OCI-LY3 (cell line): ENCODE measurements at regions not wholly inside any gene's neighbourhood (a gene's known extent, or its start where the extent isn't known, plus 50 kb on each side); places are given as distances from the start of the nearest gene placed in this dataset.

Source experiments
- H2AFZ ChIP-seq: fragments of 200-600, 300-600 bp; shearing (Covaris generic); 2 replicates; pipeline ENCODE4 v1.6.0; 2014; ENCODE audit warnings: antibody characterized with exemption, low read depth, low read length
- H3K27ac ChIP-seq: fragments of 200-600, 300-600 bp; sonication (generic); 2 replicates; pipeline ENCODE4 v1.5.1; 2014; ENCODE audit warnings: mild to moderate bottlenecking, low read length, moderate library complexity, mixed read lengths
- H3K27me3 ChIP-seq: fragments of 200-600, 300-600 bp; sonication (generic); 2 replicates; pipeline ENCODE4 v1.6.1; 2014; ENCODE audit warnings: low read depth, low read length, mixed read lengths
- H3K36me3 ChIP-seq: fragments of 200-600, 300-600 bp; sonication (generic); replicated peaks from 2 replicates; pipeline ENCODE3; 2014; ENCODE audit warnings: low read depth, low read length, mixed read lengths
- H3K4me1 ChIP-seq: fragments of 300-600, 200-600 bp; sonication (generic); 2 replicates; pipeline ENCODE4 v1.6.1; 2014; ENCODE audit warnings: low read length, mixed read lengths
- H3K4me2 ChIP-seq: fragments of 200-600, 300-600 bp; sonication (generic); 2 replicates; pipeline ENCODE4 v1.6.1; 2014; ENCODE audit warnings: low read length, mixed read lengths
- H3K4me3 ChIP-seq: fragments of 300-600, 200-600 bp; sonication (generic); 2 replicates; pipeline ENCODE4 v1.5.1; 2014; ENCODE audit warnings: antibody characterized with exemption, mild to moderate bottlenecking, low read length, moderate library complexity
- H3K79me2 ChIP-seq: fragments of 300-600, 200-600 bp; shearing (Covaris generic); 2 replicates; pipeline ENCODE4 v1.6.1; 2014; ENCODE audit warnings: mild to moderate bottlenecking, low read length, mixed read lengths
- H3K9ac ChIP-seq: fragments of 300-600, 200-600 bp; shearing (Covaris generic); 2 replicates; pipeline ENCODE4 v1.6.0; 2014; ENCODE audit warnings: mild to moderate bottlenecking, low read length, moderate library complexity
- H3K9me3 ChIP-seq: fragments of 200-600, 300-600 bp; shearing (Covaris generic); 2 replicates; pipeline ENCODE4 v1.6.1; 2014; ENCODE audit warnings: low read length, mixed read lengths; ENCODE audit not compliant: insufficient read depth
- H4K20me1 ChIP-seq: fragments of 200-600, 300-600 bp; sonication (generic); 2 replicates; pipeline ENCODE4 v1.6.1; 2016; ENCODE audit warnings: low read length, mixed read lengths; ENCODE audit not compliant: insufficient read depth
- EZH2phosphoT487 ChIP-seq: fragments of 200-600 bp; shearing (Covaris generic); IDR thresholded peaks from 2 replicates; pipeline ENCODE4 v1.6.1; 2018; ENCODE audit warnings: antibody characterized with exemption, mixed run types, low read depth
- TF ChIP-seq, protein P1 (sequence below): fragments of 200-600, 300-600 bp; sonication (generic); IDR thresholded peaks from 2 replicates; pipeline ENCODE4 v1.5.1; 2014; ENCODE audit warnings: antibody characterized with exemption, low read length, low read depth

DNA sequence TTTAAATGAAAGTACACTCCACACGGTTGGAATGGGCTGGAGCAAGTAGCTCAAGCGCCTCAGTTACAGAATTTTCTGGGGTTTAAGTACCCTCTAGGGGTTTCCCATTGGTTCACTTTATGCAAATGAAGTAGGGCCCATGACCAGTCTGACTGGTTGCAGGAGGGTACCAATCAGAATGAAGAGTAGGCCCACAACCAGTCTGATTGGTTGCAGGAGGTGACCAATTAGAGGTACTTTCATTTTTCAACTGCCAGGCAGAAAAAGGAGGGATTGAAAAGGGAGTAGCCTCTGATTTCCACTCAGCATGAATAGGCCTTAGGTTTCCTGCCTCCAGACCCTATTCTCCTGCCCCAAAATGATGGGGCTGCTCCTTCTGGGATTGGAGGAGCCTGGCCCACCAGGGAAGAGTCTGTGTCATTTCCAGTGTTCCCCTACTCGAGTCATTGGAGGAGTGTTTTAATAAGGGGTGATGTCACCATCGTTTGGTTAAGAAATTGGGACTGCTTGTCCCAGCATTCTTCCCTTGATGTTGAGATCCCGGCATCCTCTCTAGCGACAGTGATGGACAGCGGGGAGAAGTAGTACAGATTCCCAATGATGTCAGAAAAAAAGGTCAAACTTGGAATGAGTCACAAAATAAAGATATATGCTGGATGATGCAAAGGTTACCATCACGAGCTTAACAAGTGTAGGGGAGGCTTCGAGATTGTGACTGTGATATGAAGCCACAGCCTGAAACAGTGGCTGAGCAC, 210.4 kb downstream of the SH3BP4 start:
- Histone ChIP-seq H2AFZ (no peak overlapping the region), H4K20me1 (no peaks in the 10 kb centered on the region), H3K4me2 (no peak overlapping the region)

DNA sequence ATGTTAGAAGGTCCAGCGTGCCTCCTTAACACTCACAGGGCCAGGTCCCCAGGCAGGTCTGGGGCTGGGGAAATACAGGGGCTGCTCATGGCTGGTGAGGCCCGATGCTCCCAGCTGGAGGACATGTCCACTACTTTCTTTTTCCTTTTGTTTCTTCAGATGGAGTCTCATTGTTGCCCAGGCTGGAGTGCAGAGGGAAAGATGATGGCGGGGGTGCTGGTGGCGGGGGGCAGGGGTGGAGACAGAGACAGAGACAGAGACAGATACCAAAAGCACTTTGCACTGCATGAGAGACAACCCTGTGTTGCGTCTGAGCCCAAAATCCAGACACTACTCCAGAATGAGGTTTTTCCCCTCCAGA, 211.0 kb downstream of the SH3BP4 start:
- Histone ChIP-seq H3K9me3 (no peaks in the 10 kb centered on the region), H2AFZ (no peak overlapping the region), H3K4me3 (no peak overlapping the region), H3K79me2 (no peaks in the 10 kb centered on the region), H3K27ac (no peak overlapping the region), H3K9ac (no peak overlapping the region), H3K4me1 (no peaks in the 10 kb centered on the region), H3K27me3 (no peaks in the 10 kb centered on the region), H4K20me1 (no peaks in the 10 kb centered on the region), H3K4me2 (no peak overlapping the region), H3K36me3 (no peaks in the 10 kb centered on the region)
- TF ChIP-seq, protein P1, sequence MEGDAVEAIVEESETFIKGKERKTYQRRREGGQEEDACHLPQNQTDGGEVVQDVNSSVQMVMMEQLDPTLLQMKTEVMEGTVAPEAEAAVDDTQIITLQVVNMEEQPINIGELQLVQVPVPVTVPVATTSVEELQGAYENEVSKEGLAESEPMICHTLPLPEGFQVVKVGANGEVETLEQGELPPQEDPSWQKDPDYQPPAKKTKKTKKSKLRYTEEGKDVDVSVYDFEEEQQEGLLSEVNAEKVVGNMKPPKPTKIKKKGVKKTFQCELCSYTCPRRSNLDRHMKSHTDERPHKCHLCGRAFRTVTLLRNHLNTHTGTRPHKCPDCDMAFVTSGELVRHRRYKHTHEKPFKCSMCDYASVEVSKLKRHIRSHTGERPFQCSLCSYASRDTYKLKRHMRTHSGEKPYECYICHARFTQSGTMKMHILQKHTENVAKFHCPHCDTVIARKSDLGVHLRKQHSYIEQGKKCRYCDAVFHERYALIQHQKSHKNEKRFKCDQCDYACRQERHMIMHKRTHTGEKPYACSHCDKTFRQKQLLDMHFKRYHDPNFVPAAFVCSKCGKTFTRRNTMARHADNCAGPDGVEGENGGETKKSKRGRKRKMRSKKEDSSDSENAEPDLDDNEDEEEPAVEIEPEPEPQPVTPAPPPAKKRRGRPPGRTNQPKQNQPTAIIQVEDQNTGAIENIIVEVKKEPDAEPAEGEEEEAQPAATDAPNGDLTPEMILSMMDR: no peak
- TF ChIP-seq EZH2phosphoT487: no peak

More for the DNA sequence above, 210.4 kb downstream of the SH3BP4 start:
- Histone ChIP-seq H3K4me3 (no peak overlapping the region), H3K4me1 (no peaks in the 10 kb centered on the region), H3K27ac (no peak overlapping the region), H3K27me3 (no peaks in the 10 kb centered on the region), H3K9ac (no peak overlapping the region), H3K9me3 (no peaks in the 10 kb centered on the region), H3K79me2 (no peaks in the 10 kb centered on the region), H3K36me3 (no peaks in the 10 kb centered on the region)
- TF ChIP-seq, protein P1: no peak

DNA sequence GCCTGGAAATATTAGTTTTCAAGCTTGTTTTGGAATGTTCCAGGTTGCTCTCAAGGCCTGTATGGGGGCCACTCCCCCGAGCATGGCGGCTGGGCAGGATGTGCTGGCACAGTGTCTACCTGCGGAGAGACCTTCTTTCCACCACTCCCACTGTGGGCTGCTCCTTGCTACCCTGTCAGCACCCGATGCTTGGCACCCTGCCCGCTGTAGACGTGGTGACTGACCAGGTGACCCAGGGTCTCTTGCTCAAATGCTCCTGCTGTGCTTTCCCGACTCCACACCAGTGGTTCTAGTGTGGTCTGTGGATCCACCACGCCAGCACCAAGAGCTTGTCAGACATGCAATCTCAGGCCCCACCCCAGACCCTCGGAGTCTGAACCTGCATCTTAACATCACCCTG, 213.3 kb downstream of the SH3BP4 start:
- no peaks in the 10 kb centered on the region for H3K27me3 ChIP-seq
- H3K4me1 ChIP-seq: no peaks in the 10 kb centered on the region
- H3K4me3 ChIP-seq: no peak overlapping the region
- no peak for TF ChIP-seq EZH2phosphoT487
- TF ChIP-seq, protein P1: no peak
- H2AFZ ChIP-seq: no peak overlapping the region
- no peak overlapping the region for H3K4me2 ChIP-seq
- no peak overlapping the region for H3K27ac ChIP-seq
- H3K79me2 ChIP-seq: no peaks in the 10 kb centered on the region
- H3K9me3 ChIP-seq: no peaks in the 10 kb centered on the region
- H4K20me1 ChIP-seq: no peaks in the 10 kb centered on the region
- H3K36me3 ChIP-seq: no peaks in the 10 kb centered on the region
- no peak overlapping the region for H3K9ac ChIP-seq

DNA sequence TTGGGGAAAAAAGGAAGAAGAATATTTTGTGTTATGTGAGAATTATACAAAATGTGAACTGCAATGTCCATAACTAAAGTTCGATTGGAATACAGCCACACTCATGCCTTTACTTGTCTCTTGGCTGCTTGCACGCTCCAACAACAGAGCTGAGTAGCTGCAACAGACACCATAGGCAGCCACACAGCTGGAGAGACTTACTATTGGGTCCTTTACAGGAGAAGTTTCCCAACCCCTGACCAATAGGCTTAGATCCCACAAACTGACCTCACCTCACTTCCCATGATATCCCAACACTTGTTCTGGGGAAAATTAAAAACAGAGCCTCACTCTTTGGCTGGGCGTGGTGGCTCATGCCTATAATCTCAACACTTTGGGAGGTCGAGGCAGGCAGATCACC, 213.8 kb downstream of the SH3BP4 start:
- Histone ChIP-seq H3K79me2 (no peaks in the 10 kb centered on the region), H3K9ac (no peak overlapping the region), H3K4me1 (no peaks in the 10 kb centered on the region), H2AFZ (no peak overlapping the region), H3K27me3 (no peaks in the 10 kb centered on the region), H4K20me1 (no peaks in the 10 kb centered on the region), H3K9me3 (no peaks in the 10 kb centered on the region), H3K36me3 (no peaks in the 10 kb centered on the region), H3K27ac (no peak overlapping the region), H3K4me2 (no peak overlapping the region), H3K4me3 (no peak overlapping the region)
- TF ChIP-seq, protein P1: no peak
- no peak for TF ChIP-seq EZH2phosphoT487
